Left lung (tissue), 4 donors: ENCODE measurements at regions not wholly inside any gene's neighbourhood (a gene's known extent, or its start where the extent isn't known, plus 50 kb on each side); places are given as distances from the start of the nearest gene placed in this dataset.
A peak's percentile ranks its signal among the peaks of the same experiment; 100 is the strongest.

Source experiments
- ATAC-seq: fragments of 200-7000 bp; cut with Tn5 transposase; one replicate; pipeline ENCODE4 v1.9.1; 2020; ENCODE audit warnings: moderate library complexity
- DNase-seq, 4 donors: peaks; one replicate each; pipeline ENCODE4 v3.0.0-alpha.2; 2013 to 2020
- H3K27ac ChIP-seq, 2 donors: fragments of 200-600 bp; sonication (generic) in 1 of 2; one replicate each; pipeline versions ENCODE4 v1.5.0 to v1.8.0; 2020 to 2021
- H3K27me3 ChIP-seq, 2 donors: fragments of 200-600 bp; sonication (generic) in 1 of 2; one replicate each; pipeline versions ENCODE4 v1.5.0 to v1.8.0; 2020 to 2021
- H3K36me3 ChIP-seq, 2 donors: fragments of 200-600 bp; sonication (generic) in 1 of 2; one replicate each; pipeline versions ENCODE4 v1.5.0 to v1.8.0; 2020 to 2021
- H3K4me1 ChIP-seq, 2 donors: fragments of 200-600 bp; one replicate each; pipeline ENCODE4 v1.8.0; 2021
- H3K4me3 ChIP-seq, 2 donors: fragments of 200-600 bp; sonication (generic) in 1 of 2; one replicate each; pipeline versions ENCODE4 v1.5.0 to v1.8.0; 2020 to 2021; ENCODE audit warnings: mild to moderate bottlenecking in 1 of 2
- H3K9me3 ChIP-seq, 2 donors: fragments of 200-600 bp; sonication (generic) in 1 of 2; one replicate each; pipeline versions ENCODE4 v1.5.0 to v1.8.0; 2020 to 2021
- CTCF ChIP-seq, 2 donors: fragments of 200-600 bp; sonication (generic) in 1 of 2; IDR thresholded peaks; one replicate each; pipeline versions ENCODE4 v1.5.0 to v1.8.0; 2021; ENCODE audit warnings: antibody characterized with exemption in 2 of 2
- intact Hi-C, 2 donors: fragments of 100-400 bp; cut with DNase I; formaldehyde crosslinking; loops; one replicate each; pipeline versions ENCODE4 v1.11.2 to v1.14.2; 2022
- donor health status: DM: no; HTN: yes; CAD: no.
- donor health status: DM: no; HTN: no; CAD: no.

GRCh38 chr4:106607558-106607957 lies 239.0 kb upstream of the GIMD1 start:
- TF ChIP-seq CTCF (IDR thresholded peaks at IDR 0.05) = no peak
- no peaks in the 10 kb centered on the region for H3K4me1 ChIP-seq
- ATAC-seq (no peak), DNase-seq (no peak)
- no peaks in the 10 kb centered on the region for H3K27me3 ChIP-seq
- H3K9me3 ChIP-seq = peaks cover 0 to 5% of the 10 kb centered on the region in 2 donors
- H3K36me3 ChIP-seq = no peaks in the 10 kb centered on the region
- no peak overlapping the region for H3K27ac ChIP-seq
- no peak overlapping the region for H3K4me3 ChIP-seq
- intact Hi-C loops = no loop called here

GRCh38 chr4:106604319-106605051 lies 235.9 kb upstream of the GIMD1 start:
- DNase-seq (peak in 1 of 4 donors; percentile 36), ATAC-seq (no peak)
- Histone ChIP-seq H3K4me1 (no peaks in the 10 kb centered on the region), H3K27me3 (no peaks in the 10 kb centered on the region), H3K27ac (no peak overlapping the region), H3K4me3 (no peak overlapping the region), H3K36me3 (no peaks in the 10 kb centered on the region), H3K9me3 (peaks cover 0 to 3% of the 10 kb centered on the region in 2 donors)
- intact Hi-C loops = no loop called here
- TF ChIP-seq CTCF (IDR thresholded peaks at IDR 0.05) = no peak

- TF ChIP-seq CTCF (IDR thresholded peaks at IDR 0.05) = no peak
- intact Hi-C loops = no loop called here
- Histone ChIP-seq H3K9me3 (peaks cover 0 to 3% of the 10 kb centered on the region in 2 donors), H3K4me1 (no peaks in the 10 kb centered on the region), H3K27ac (no peak overlapping the region), H3K4me3 (no peak overlapping the region), H3K27me3 (no peaks in the 10 kb centered on the region), H3K36me3 (no peaks in the 10 kb centered on the region)
- ATAC-seq = no peak
- peak in 1 of 4 donors; percentile 27 for DNase-seq
Observed at GRCh38 chr4:106603471-106603870, 234.9 kb upstream of the GIMD1 start.

GRCh38 chr4:106602711-106603110 lies 234.1 kb upstream of the GIMD1 start:
- Histone ChIP-seq H3K27ac (no peak overlapping the region), H3K27me3 (no peaks in the 10 kb centered on the region), H3K9me3 (peaks cover 0 to 3% of the 10 kb centered on the region in 2 donors), H3K36me3 (no peaks in the 10 kb centered on the region), H3K4me3 (no peak overlapping the region), H3K4me1 (no peaks in the 10 kb centered on the region)
- ATAC-seq (no peak), DNase-seq (no peak)
- intact Hi-C loops = no loop called here
- no peak for TF ChIP-seq CTCF (IDR thresholded peaks at IDR 0.05)

- TF ChIP-seq CTCF (IDR thresholded peaks at IDR 0.05) = no peak
- no peak overlapping the region for H3K27ac ChIP-seq
- DNase-seq = no peak
- no peak overlapping the region for H3K4me3 ChIP-seq
- intact Hi-C loops = no loop called here
- no peak for ATAC-seq
- H3K36me3 ChIP-seq = no peaks in the 10 kb centered on the region
- peaks cover 0 to 3% of the 10 kb centered on the region in 2 donors for H3K9me3 ChIP-seq
- H3K27me3 ChIP-seq = no peaks in the 10 kb centered on the region
- H3K4me1 ChIP-seq = no peaks in the 10 kb centered on the region
Observed at GRCh38 chr4:106601519-106601918, 232.9 kb upstream of the GIMD1 start.
